GM12872 (cell line): ENCODE measurements at regions not wholly inside any gene's neighbourhood (a gene's known extent, or its start where the extent isn't known, plus 50 kb on each side); places are given as distances from the start of the nearest gene placed in this dataset.

ENCODE experiments used
- CTCF ChIP-seq: IDR thresholded peaks from 3 replicates; pipeline ENCODE4 v1.5.1; 2011; ENCODE audit warnings: low read depth, mild to moderate bottlenecking, low read length, moderate library complexity; ENCODE audit not compliant: insufficient read depth

- TF ChIP-seq CTCF: no peak
Measured at GRCh38 chr5:135266975-135267374, 132.1 kb downstream of the MACROH2A1 start.

DNA sequence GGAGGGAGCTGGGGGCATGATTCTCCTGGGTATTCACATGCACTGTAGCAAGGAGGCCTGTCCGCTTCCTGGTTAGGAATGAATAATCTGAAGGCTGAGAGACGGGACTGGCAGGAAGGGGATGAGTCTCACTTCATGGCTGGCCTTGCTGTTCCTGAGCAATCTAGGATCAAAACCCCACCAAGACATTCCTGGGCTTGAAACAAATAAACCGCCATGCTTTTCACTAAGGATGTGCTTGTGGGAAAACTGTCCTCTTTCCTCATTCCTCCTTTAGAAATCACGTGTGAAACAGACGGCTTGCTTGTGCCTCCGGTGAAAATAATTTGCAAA, 132.8 kb downstream of the MACROH2A1 start:
- TF ChIP-seq CTCF: no peak

DNA sequence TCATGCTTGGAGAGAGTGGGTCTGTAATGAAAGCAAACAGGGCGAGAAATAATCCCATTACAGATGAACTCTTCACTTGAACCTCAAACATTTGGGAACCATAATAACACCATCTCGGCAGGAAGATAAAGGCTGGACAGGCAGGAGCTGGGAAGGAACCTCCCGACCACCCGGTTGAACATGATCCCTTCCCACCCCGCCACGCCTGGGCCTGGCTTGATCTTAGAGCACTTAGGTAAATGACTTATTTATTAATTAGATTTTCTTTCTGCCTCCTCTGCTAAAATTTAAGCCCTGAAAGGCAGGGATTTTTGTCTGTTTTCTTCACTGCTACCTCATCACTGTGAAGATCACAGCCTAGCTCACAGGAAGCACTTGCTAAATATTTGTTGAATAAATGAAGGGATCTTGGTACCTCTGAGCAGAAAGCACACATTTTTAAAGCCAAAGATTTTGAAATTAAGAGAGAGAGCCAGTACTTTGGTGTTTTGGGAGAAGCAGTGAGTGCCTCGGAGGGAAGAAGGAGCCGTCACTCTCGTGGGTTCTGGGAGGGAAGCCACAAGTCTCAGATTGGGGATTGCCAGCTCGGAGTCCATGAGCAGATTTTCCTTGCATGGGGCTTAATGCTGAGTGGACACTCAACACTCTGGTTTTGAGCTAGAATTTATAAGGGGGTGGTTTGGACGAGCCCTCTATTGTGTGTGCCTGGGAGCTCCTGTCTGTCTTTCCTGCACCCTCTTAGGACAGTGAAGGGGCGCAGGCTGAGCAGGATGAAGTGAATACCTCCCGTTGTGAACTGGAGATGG, 133.3 kb downstream of the MACROH2A1 start:
- no peak for TF ChIP-seq CTCF

DNA sequence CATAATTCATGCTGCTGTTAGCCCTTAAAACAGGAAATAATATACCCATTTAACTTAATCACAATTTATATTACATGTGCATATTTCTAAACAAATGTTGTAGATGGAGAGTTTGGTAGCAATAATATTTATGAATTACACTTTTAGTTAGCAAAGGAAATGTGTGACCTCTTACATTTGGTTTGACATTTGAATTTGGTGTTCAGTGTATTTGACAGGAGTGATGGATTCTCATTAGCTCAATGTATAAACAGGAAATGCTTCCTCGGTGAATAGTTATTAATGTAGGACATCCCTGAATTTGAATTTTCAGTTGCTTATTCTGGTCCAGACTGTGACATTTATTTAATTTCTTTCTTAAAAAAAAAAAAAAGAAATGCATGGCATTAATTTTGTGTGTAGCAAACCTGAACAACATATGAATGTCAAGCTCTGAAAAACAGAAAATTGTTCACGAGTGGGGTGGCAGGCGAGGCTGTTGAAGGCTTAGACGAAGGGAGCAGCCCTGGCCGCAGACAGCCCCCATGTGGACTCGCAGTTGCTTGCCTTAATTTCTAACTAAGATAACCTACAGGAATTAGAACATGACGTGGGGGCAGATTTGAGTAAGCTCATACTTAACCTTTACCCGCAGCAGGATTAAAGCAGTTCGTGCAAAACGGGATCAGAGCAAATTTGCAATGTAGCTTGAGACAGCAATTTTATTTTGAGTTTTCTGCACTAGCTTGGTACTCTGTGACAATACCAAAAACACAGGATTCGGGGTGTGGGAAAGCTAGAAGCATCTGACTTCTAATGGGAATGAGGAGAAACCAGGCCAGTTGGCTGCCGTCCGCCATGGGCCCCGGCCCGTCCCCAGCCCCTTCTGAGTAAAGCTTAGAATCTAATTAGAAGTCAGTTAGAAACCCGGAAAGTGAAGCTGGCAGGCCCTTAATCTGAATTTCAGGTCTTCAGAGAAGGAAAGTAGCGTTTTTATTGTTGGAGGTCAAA, 134.3 kb downstream of the MACROH2A1 start:
- no peak for TF ChIP-seq CTCF

- no peak for TF ChIP-seq CTCF
Measured at GRCh38 chr5:135263022-135263668, 135.9 kb downstream of the MACROH2A1 start.

DNA sequence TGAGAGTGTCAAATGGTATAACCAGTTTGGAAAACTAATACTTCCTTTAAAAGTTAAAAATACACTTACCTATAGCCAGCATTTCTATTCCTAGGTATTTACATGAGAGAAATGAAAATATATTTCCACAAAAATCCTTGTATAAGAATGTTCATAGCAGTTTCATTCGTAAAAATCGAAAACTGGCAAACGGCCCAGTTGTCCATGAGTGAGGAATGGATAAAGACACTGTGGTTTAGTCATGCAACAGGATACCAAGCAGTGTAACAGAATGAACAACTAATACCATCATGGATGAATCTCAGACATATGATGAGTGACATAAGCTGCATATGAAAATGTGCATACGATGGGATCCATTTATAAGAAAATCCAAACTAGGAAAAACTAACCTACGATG, 136.7 kb downstream of the MACROH2A1 start:
- TF ChIP-seq CTCF: no peak
